LHCN-M2 (cell line): ENCODE measurements at regions not wholly inside any gene's neighbourhood (a gene's known extent, or its start where the extent isn't known, plus 50 kb on each side); places are given as distances from the start of the nearest gene placed in this dataset.

Source experiments
- DNase-seq: peaks from one replicate; pipeline ENCODE4 v3.0.0-alpha.2; 2012; ENCODE audit warnings: low read depth

- no peak for DNase-seq
Measured at GRCh38 chr12:124445826-124446225, 121.6 kb downstream of the NCOR2 start.

GRCh38 chr12:124445121-124445718 is 122.2 kb downstream of the NCOR2 start:
- no peak for DNase-seq

- no peak for DNase-seq
Measured at GRCh38 chr12:124443931-124444712, 123.3 kb downstream of the NCOR2 start.

GRCh38 chr12:124442772-124443445 is 124.5 kb downstream of the NCOR2 start:
- DNase-seq, result no peak

- DNase-seq, result no peak
Measured at GRCh38 chr12:124442281-124442680, 125.1 kb downstream of the NCOR2 start.

GRCh38 chr12:124441443-124442194 is 125.8 kb downstream of the NCOR2 start:
- DNase-seq, result peak; percentile 97

- DNase-seq, result peak; percentile 59
Measured at GRCh38 chr12:124440841-124441381, 126.5 kb downstream of the NCOR2 start.

- no peak for DNase-seq
Measured at GRCh38 chr12:124440031-124440626, 127.3 kb downstream of the NCOR2 start.

GRCh38 chr12:124438437-124439056 is 128.9 kb downstream of the NCOR2 start:
- DNase-seq, result no peak

GRCh38 chr12:124437617-124438436 is 129.6 kb downstream of the NCOR2 start:
- DNase-seq, result no peak

- no peak for DNase-seq
Measured at GRCh38 chr12:124437121-124437520, 130.3 kb downstream of the NCOR2 start.

- DNase-seq, result no peak
Measured at GRCh38 chr12:124436366-124436765, 131.0 kb downstream of the NCOR2 start.

- DNase-seq, result no peak
Measured at GRCh38 chr12:124435806-124436345, 131.5 kb downstream of the NCOR2 start.

- DNase-seq, result no peak
Measured at GRCh38 chr12:124434951-124435805, 132.2 kb downstream of the NCOR2 start.

- DNase-seq, result no peak
Measured at GRCh38 chr12:124434354-124434753, 133.1 kb downstream of the NCOR2 start.

- no peak for DNase-seq
Measured at GRCh38 chr12:124433879-124434278, 133.5 kb downstream of the NCOR2 start.

- no peak for DNase-seq
Measured at GRCh38 chr12:124433147-124433874, 134.1 kb downstream of the NCOR2 start.

GRCh38 chr12:124432376-124432775 is 135.0 kb downstream of the NCOR2 start:
- DNase-seq, result no peak
